NCI-H2081 (cell line): ENCODE measurements at regions not wholly inside any gene's neighbourhood (a gene's known extent, or its start where the extent isn't known, plus 50 kb on each side); places are given as distances from the start of the nearest gene placed in this dataset.
A peak's percentile ranks its signal among the peaks of the same experiment; 100 is the strongest.
"Not testable (repeated sequence)": the region's sequence is repeated elsewhere in the genome, so short reads cannot be mapped to it uniquely, and the experiment has no call there.

Experiments used
- DNase-seq, 2 experiments: peaks; one replicate each; lab custom pipeline; 2025; lab: John Stamatoyannopoulos, UW

- peak; percentile 53 to 65 for DNase-seq
These were observed 91.4 kb upstream of the CYRIA start for GRCh38 chr2:16756831-16757644.

- no peak for DNase-seq
These were observed 89.8 kb upstream of the CYRIA start for GRCh38 chr2:16755442-16755841.

- DNase-seq = not testable (repeated sequence)
These were observed 87.4 kb upstream of the CYRIA start for GRCh38 chr2:16753025-16753424.

- not testable (repeated sequence) for DNase-seq
These were observed 85.2 kb upstream of the CYRIA start for GRCh38 chr2:16750925-16751214.

GRCh38 chr2:16750175-16750924 is 84.7 kb upstream of the CYRIA start:
- no peak for DNase-seq

- not testable (repeated sequence) for DNase-seq
These were observed 83.1 kb upstream of the CYRIA start for GRCh38 chr2:16748511-16749266.

GRCh38 chr2:16747689-16748088 is 82.1 kb upstream of the CYRIA start:
- no peak for DNase-seq

GRCh38 chr2:16747257-16747656 is 81.6 kb upstream of the CYRIA start:
- no peak for DNase-seq

GRCh38 chr2:16746833-16747232 is 81.2 kb upstream of the CYRIA start:
- DNase-seq = no peak

- DNase-seq = no peak
These were observed 80.7 kb upstream of the CYRIA start for GRCh38 chr2:16746329-16746728.

- DNase-seq = no peak
These were observed 79.8 kb upstream of the CYRIA start for GRCh38 chr2:16745466-16745865.

GRCh38 chr2:16744521-16744920 is 78.9 kb upstream of the CYRIA start:
- no peak for DNase-seq

GRCh38 chr2:16742026-16742425 is 76.4 kb upstream of the CYRIA start:
- no peak for DNase-seq

- no peak for DNase-seq
These were observed 75.9 kb upstream of the CYRIA start for GRCh38 chr2:16741498-16741897.

- DNase-seq = no peak
These were observed 74.3 kb upstream of the CYRIA start for GRCh38 chr2:16739778-16740581.

- no peak for DNase-seq
These were observed 73.0 kb upstream of the CYRIA start for GRCh38 chr2:16738361-16739225.

- DNase-seq = no peak
These were observed 72.2 kb upstream of the CYRIA start for GRCh38 chr2:16737812-16738211.

- no peak for DNase-seq
These were observed 71.0 kb upstream of the CYRIA start for GRCh38 chr2:16736633-16737032.

GRCh38 chr2:16729335-16729734 is 63.7 kb upstream of the CYRIA start:
- DNase-seq = no peak

GRCh38 chr2:16728351-16729136 is 62.9 kb upstream of the CYRIA start:
- DNase-seq = no peak
